HG02852 (cell line): ENCODE measurements at regions not wholly inside any gene's neighbourhood (a gene's known extent, or its start where the extent isn't known, plus 50 kb on each side); places are given as distances from the start of the nearest gene placed in this dataset.

ENCODE experiments used
- ATAC-seq: cut with Tn5 transposase; IDR thresholded peaks from one replicate; pipeline ENCODE4 v1.9.1; 2021; ENCODE audit warnings: mild to moderate bottlenecking, moderate library complexity; ENCODE audit not compliant: unreplicated experiment

DNA sequence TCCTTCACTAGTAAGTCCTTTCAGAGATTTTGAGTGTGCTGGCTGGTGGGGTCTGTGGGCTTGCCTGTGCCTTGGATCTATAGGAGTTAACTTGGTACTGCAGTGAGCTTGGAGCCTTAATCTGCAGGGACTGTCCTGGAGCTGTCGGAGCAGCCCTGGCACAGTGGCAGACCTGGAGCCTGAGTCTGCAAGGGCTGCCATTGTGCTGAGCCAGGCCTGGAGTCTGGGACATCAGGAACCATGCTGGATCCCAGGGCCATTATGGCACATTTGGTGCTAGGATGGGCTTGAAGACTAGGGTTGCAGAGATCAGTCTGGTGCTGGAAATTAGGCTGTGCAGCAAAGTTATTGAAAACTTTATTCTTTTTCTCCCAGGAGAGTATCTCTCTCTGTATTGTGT is 665.4 kb downstream of the METTL15 start:
- ATAC-seq = no peak

DNA sequence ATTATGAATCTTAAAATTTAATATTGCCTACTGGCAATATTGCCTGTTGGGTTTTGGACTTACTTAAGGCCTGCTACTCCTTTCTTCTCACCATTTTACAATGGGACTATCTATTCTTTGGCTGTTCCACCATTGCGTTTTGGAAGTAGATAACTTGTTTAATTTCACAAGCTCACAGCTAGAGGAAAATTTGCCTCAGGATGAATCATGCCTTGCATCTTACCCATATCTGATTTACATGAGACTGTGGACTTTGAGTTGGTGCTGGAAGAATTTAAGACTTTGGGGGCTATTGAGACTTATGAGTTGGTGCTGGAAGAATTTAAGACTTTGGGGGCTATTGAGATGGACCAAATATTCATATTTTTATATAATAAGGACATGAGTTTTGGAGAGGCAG is 662.6 kb downstream of the METTL15 start:
- no peak for ATAC-seq

DNA sequence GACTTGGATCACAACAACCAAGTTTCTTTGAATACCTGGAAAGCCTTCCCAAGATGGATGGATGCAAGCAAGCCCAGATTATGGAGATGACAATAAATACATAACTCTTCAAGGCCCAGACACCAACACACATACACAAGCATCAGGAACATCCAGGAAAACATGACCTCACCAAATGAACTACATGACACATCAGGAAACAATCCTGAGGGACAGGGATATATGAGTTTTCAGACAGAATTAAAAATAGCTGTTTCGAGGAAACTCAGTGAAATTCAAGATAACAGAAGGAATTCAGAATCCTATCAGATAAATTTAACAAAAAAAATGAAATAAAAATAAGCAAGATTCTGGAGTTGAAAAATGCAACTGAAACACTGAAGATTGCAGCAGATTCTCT is 659.4 kb downstream of the METTL15 start:
- ATAC-seq = no peak

DNA sequence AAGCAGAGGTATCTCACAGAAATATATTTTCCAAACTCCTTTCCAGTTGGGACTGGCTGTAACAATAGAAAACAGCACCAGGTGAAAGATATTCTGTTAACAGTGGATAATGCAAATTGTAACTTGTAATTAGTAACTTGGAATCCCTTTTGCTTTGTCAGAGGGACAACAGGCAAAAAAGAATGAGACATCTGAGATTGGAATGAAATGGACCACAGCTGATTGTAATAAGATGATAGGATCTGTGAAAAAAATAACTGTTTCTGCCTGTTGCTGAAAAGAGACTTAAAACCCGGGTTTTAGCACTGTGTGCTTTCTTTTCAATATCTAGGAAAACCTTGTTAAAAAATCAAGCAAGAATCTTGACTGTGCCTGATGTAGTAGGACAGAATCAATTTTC is 655.7 kb downstream of the METTL15 start:
- no peak for ATAC-seq

DNA sequence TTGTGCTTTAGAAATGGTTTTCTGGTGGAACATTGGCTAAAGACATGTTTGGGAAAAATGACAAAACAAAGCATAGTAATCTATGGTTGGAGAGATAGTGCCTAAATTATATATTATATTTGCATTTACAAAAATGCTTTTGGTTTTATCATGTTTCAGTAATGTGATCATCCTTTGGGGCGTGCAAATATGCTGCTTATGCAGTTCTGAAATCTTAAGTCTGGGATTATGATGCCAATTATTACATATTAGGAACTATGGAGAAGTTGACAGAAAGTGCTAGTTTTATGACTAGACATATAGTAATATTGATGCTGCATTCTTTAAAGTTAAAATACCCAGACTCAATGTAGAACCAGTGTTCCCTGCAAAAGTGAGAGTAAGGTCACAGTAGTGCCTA is 655.0 kb downstream of the METTL15 start:
- no peak for ATAC-seq

DNA sequence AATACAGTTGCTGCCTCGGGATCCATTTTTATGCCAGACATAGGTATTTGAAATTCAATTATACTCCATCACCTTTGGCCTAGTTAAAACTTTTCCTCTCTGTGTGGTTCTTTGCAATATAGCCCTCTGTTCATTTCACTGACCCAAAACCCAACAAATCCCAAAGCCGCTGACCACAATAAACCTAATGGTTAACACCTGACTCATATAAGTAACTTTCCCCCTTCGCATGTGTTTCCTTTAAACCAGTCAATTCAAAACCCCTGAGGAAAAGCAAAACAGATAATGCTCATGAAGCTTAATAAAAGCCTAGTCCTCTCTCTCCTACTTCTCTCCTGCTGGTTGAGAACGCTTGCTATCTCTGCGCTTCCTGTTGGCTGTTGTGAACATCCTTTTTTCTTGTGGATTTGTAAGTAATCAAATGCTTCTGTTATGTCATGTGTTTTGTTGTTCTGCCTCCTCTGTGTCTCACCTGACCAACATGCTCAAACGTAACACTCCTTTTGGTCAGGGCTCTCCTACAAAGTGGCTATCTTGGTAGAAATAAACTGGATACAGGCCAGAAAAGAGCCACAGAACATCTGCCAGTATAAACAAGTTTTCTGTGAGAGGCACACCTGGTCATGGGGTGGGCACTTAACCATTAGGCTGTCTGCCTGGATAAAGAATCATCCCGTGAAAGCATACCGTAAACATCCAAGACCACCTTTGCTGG is 652.6 kb downstream of the METTL15 start:
- no peak for ATAC-seq

DNA sequence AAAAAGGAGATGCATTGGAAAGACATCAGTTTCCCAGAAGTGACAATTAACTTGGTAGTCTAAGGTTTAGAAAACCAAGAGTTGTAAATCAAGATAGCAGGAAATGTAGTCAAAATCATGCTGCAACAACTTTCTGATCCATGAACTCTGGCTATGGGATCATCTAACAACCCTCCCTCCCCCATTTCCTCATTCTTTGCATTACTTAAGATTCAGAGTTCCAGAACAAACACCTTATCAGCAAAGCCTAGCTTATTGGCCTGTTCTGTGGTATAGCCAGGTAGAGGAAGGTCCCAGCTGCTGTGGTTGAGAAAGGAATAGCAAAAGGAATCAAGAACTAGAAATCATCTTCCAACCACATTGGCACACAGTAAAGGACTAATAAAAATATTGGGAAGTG is 651.1 kb downstream of the METTL15 start:
- ATAC-seq = no peak

DNA sequence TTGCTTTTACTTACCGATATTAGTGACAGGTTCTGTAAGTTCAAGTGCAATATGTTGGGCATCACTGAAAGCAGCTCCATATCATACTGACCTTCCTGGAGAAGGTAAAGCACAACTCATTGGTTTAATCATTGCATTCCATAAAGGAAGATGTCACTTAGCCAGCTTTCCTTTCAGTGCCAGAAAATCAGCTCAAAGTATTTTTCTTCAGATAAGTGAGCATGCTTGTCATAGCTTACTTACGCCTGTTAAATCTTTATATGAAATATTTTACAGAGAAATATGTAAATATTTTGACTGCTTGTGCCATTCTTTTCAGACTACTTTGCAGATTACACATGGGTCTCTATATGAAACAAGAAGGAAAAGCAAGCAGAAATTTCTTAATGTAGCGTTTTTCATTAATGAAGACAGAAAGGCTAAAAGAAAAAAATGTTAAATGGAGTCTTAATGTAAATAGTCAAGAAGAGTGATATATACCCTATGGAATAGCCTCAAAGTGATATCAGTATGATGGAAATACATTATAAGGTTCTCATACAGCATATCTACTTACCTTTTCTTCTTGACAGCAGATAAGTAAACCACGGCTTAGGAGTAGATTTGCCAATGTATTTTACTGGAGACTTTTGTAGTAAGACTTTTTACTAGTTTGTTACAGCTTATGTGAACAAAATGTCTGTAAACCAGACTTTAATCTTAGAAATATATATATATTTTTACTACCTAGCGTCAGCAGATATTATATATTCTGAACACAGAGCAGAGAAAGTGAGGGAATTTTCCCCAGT is 649.7 kb downstream of the METTL15 start:
- ATAC-seq = no peak

DNA sequence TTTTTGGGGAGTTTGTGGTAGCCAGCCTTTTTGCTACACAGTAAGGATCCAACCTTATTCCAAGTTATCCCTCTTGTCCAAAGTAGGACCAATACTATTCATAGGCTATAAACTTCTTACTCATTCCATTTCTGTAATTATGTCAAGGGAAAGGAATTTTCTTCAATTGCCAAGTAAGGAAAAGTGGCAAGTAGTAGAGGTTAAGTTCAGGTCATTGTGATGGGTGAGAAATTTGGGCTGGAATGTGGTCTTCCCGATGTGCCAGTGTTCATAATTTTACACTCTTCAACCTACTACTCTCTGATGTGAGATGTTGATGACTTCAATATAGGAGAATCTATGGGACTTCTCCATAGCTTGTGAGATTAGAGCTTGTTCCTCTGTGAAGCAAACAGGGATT is 648.8 kb downstream of the METTL15 start:
- no peak for ATAC-seq

DNA sequence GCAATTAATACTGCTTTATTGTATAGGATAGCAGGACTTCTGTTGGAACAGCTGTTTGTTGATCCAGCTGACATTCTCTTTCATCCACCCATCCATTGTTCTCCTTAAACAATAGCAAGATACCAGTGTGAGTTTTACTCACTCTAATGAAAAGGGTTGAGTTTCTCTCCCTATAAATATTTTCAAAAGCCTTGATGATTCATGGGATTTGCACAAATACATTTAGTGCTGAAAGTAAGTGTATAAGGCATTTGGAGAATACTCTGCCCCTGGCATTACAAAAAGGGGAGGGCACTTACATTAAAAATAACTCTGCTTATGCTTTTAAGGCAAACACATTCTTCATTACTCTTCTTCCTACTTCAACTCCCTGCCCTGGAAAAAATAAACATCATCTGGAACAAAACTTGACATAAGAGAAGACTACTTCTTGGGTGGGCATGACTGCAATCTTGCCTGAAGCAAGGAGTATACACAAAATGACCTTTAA is 634.9 kb downstream of the METTL15 start:
- no peak for ATAC-seq

DNA sequence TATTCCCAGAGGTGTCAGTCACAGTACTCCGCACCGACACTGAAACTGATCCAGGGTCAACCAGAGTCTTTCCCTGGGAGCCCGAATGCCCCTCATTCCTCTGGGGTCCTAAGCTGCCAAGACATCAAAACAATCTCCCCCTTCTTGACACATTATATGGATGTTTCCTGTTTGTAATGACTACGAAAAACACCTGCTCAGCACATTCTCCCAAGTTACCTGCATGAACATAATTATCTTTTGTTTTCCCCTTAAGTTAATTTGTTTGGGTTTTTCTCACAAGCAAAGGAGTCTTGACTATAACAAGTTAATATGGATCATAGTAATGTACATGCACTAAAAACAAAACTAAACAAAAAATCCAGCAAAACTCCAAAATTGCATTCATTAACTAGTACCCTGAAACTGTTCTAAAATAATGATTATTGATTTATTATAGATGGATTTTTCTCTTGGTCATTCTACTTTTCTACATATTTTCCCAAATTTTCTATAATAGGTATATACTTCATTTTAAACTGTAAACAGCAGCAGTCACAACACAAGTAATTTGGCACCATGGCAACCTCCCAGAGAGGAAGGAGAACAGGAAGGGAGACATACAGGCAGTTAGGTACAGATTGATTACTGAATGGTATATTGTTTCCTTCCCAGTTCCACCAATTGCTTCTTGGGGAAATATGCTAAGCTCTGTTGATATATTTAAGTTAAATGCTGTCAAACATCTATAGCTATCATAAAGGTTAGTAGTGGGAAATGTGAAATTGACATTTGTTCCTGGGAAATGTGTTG is 631.5 kb downstream of the METTL15 start:
- no peak for ATAC-seq

DNA sequence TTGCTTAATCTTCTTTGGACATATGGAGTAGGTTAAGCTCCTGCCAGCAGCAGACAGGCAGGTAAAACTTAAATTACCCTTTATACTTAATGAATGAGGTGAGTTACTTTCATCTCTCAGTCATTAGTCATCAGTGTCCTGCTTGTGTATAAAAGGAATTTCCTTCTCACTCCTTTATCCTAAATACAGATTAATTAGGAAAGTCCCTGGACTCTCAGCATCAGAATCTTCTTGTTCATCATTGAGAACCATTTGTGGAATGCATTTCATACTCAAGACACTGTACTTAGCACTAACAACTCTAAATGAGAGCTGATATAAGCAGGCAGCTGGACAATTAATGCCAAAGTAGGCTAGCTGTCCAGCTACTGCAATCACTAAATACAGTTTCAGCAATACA is 630.4 kb downstream of the METTL15 start:
- ATAC-seq = no peak

DNA sequence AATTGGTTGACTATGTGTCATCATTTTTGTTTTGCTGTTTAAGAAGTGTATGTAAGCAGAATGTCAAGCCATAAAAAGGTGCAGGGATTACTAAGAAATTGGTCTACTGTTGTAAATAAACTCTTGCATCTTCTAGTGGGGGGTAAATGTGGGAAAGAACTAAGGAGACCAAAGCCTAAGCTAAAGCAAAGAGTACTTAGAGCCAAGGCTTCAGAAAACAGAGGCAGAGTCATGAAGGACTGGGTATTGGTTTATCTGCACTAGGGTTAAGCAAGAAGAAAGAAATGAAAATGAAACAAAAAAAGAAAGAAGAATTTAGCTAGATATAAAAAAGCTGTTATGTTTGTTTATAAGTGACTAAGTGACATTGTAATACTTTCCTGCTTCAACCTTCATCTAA is 628.1 kb downstream of the METTL15 start:
- ATAC-seq = no peak

DNA sequence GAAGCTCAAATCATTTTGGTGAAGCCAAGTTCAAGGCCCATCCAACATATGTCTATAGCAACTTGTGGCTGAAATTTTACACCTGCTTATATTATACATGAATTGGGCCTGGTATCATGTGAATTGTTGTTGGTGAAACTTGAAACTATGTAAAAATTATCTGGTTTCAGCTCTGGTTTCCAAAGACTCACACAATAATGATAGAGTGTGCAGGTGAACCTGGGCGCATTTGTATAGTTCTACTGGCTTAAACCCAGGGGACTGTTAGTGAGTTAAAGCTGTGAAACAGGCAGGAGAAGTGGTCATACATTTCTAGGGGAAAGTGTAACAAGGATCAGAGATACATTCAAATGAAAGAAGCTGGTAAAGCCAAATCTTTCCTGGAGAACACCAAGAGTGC is 627.3 kb downstream of the METTL15 start:
- ATAC-seq = no peak

DNA sequence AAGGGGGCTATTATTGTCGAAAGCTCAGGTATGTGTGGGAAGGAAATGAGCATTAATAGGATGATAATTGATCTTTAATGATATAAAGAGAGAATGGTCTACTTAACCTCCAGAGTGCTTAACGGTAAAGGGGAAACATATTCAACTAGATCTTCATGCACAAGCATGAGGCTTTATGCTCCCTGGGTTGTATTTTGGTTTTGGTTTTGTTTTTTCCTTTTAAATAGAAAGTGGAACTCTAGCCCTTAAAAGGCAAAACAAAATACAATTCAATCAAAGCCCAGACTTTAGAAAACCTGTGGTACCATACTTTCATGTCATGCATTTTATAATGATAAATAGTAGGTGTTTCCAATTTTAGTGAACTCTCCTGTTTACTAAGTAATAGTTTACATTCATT is 622.7 kb downstream of the METTL15 start:
- no peak for ATAC-seq

DNA sequence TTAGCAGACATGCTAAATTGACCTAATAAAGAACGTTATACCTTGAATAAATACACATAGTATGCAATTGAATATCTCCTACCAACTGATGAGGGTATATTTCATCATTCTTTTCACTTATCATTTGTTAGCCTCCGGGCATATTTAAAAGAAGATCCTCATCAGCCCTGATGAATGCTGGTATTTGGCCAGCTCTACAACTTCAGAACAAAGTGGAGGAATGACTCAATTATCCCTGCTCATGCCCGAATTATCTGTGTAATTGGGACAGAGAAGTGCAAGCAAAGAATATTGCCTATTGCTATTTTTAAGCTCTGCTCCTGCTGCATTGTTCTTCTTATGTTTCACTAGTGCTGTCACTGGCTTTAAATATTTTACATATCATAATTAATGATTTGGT is 622.1 kb downstream of the METTL15 start:
- ATAC-seq = no peak

DNA sequence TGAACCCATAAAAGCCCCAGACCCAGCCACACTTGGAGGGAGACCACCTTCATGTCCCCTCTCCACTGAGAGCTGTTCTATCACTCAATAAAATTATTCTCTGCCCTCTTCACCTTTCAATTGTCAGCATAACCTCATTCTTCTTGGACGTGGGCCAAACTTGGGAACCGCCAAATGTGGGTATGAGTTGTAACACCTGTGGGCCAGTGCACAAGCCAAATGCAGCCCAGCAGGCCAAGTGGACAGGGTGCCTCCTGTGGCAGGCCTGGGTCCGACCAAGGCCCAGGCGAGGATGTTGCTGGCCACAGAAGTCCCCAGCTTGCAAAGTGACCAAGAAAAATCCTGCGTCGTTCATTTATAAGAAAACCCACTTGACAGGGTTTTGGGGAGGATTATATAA is 621.2 kb downstream of the METTL15 start:
- ATAC-seq = no peak

DNA sequence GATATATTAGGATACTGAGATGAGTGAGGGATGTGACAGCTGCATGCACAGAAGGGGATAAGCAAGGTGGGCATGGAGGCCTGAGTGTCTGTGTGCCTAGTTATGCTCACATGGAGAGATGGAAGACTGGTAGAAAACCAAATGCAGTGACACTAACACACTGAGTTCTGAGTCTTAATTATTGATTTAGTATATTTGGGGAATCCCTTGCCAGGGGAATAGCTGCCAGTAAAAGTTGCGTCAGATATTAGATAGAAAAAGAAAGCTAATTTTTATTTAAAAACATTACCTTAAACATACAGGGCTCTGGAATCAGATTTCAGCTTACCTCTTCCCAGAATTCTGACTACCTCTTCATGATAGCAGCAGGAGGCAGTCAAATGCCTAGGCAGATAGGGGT is 620.5 kb downstream of the METTL15 start:
- no peak for ATAC-seq

DNA sequence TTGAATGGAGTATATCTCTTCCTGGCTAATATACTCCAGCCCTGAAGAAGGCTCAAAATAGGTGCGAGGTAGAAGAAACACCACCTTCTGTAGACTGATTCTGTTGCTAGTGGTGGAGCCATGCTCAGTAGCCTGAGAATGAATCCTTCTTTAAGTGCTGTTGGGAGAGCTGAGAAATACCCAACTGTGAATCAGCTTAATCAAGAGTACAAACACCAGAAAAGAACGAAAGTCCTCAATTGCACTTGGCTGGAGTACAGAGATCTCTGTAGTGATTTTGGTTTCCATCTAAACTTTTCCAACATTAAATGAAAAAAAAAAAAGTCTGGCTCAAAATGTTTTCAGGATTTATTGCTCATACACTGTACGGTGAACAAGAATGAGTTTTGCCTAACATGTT is 619.1 kb downstream of the METTL15 start:
- ATAC-seq = no peak

DNA sequence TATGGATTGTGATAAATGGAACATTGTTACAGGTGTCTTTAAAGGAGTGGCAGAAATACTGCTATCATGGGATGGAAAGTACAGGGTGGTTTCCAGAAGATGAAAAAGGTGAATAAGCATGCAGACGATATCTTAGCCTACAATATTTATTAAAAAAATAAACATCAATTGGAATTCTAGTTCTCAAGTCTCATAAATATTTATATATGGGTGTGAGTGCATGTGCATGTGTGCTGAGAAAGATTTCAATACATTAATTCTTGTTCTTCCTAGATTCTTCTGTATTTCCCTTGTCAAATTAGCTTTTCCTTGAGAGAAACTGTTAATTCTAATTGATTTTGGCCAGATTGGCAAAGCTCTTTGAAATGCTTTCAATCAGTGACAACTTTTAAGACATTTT is 618.2 kb downstream of the METTL15 start:
- ATAC-seq = no peak

DNA sequence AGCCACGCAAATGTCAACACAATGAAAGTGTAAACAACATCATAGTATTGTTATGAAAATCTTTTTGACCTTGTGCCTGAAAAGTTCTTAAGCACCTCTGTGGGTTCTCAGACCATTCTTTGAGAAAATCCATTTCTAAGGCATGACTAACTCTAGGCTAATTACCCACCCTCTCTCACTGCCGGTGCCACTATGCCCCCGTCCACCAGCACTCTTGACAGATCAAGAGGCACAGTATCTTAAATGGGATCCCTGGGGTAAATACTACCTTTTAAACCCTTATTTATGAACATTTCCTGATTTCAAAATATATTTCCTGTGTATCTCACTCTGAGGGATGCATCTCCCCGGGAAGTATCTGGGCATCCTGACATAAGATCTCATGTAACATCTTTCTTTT is 607.5 kb downstream of the METTL15 start:
- no peak for ATAC-seq

DNA sequence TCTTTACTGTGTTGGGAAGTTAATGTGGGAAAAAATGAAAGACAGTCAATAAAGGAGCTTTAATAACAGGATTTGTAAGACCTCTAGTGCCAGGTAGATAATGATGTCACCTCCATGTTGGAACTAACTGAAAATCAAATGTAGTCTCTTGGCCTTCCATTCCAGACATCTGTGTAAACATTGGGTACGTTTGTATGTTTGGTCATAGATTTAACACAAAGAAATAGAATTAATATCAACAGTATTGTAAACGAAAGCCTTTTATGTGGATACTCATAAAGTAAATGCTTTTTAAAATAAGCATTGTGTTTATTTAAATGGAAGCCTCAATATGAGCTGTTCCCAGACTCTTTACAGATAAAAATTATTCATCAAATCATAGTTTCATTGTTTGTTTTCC is 605.7 kb downstream of the METTL15 start:
- ATAC-seq = no peak
